GM12865 (cell line): ENCODE measurements at regions not wholly inside any gene's neighbourhood (a gene's known extent, or its start where the extent isn't known, plus 50 kb on each side); places are given as distances from the start of the nearest gene placed in this dataset.
"Not testable (repeated sequence)": the region's sequence is repeated elsewhere in the genome, so short reads cannot be mapped to it uniquely, and the experiment has no call there.

Experiments
- DNase-seq: peaks from one replicate; pipeline ENCODE4 v3.0.0; 2010; ENCODE audit warnings: low read depth
- H3K4me3 ChIP-seq: 2 replicates; pipeline ENCODE4 v1.5.1; 2011; ENCODE audit warnings: mild to moderate bottlenecking, low read depth, low read length, control low read depth
- TF ChIP-seq, protein P1 (sequence below): IDR thresholded peaks from 2 replicates; pipeline ENCODE4 v1.5.1; 2011; ENCODE audit warnings: low read length, control low read depth, low read depth, inconsistent platforms; ENCODE audit not compliant: insufficient read depth; ENCODE audit errors: missing control alignments

DNA sequence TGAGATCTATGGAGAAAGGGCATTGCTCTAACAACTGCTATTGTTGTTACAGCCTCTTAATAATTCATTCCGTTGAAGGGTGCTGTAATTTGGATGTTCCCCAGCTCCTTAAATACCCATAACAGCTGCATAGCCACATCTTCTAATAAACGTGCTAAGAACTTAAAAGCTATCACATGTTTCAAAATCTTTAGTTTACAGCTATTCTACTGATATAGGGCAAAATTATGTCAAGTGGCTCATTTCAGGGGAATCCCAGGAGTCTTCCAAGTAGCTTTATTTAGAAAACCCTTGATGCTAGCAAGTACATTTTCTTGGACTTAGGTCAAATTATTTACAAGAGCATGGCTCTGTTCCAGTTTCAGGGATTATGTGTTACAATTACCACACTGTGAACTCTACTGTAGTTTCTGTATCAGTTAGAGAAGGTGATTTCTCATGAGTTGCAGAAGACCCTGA, 990.4 kb upstream of the ACO1 start:
- TF ChIP-seq, protein P1, sequence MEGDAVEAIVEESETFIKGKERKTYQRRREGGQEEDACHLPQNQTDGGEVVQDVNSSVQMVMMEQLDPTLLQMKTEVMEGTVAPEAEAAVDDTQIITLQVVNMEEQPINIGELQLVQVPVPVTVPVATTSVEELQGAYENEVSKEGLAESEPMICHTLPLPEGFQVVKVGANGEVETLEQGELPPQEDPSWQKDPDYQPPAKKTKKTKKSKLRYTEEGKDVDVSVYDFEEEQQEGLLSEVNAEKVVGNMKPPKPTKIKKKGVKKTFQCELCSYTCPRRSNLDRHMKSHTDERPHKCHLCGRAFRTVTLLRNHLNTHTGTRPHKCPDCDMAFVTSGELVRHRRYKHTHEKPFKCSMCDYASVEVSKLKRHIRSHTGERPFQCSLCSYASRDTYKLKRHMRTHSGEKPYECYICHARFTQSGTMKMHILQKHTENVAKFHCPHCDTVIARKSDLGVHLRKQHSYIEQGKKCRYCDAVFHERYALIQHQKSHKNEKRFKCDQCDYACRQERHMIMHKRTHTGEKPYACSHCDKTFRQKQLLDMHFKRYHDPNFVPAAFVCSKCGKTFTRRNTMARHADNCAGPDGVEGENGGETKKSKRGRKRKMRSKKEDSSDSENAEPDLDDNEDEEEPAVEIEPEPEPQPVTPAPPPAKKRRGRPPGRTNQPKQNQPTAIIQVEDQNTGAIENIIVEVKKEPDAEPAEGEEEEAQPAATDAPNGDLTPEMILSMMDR: no peak
- DNase-seq: peak; percentile 36
- H3K4me3 ChIP-seq: no peak overlapping the region

DNA sequence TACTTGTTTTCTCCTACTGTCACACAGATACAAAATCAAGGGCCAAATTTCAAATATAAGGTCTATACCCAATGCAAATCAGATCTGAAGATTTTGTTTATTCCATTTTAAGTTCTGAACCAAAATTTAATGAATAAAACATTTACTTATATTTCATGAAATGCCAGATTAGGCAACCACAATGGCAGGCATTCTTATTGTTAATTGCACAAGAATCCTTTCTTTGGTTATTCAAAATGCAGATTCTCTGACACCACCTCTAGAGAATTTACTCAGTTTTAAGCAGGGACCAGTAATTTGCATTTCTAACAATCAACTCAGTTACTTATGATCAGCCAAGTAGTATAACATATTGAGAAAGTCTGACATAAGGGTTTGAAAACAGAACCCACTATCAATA, 972.4 kb upstream of the ACO1 start:
- no peak overlapping the region for H3K4me3 ChIP-seq
- no peak for DNase-seq
- TF ChIP-seq, protein P1: no peak

DNA sequence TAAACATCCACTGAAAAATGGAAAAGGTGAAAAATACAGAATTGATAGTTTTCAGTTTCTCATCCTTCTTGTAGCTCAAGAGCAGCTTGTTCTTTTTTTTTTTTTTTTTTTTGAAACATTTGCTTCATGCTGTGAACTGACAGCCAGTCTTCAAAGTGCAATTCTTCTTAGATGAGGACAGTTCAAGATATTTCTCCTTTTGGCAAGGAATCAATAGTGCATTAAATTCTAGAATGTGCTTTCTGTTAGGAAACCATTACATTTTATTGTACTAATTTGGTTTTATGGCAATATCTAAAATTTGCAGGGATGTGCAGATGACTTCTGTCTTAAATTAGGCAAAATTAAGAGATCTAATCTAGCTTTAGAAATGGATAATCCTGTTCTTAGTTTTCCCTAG, 969.3 kb upstream of the ACO1 start:
- no peak overlapping the region for H3K4me3 ChIP-seq
- TF ChIP-seq, protein P1: no peak
- DNase-seq: no peak

DNA sequence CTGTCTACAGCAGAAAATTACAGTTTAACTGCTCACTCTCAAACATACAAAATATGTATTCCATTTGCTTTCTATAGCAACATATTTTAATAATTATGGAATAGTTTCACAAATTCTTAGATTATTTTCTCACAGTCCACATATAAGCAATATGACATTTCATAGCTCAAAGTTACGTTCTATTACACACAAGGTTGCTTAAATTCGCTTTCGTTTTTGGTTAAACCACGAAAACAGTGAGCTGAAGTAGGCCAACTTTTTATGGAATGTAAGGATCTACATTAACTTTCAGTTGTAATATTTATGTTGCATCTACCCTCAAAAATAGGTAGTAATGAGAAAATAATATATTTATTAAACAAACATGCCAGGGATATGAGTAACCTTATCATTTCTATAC, 966.0 kb upstream of the ACO1 start:
- TF ChIP-seq, protein P1: no peak
- peak overlapping the region; percentile 46 for H3K4me3 ChIP-seq
- peak; percentile 7 for DNase-seq

DNA sequence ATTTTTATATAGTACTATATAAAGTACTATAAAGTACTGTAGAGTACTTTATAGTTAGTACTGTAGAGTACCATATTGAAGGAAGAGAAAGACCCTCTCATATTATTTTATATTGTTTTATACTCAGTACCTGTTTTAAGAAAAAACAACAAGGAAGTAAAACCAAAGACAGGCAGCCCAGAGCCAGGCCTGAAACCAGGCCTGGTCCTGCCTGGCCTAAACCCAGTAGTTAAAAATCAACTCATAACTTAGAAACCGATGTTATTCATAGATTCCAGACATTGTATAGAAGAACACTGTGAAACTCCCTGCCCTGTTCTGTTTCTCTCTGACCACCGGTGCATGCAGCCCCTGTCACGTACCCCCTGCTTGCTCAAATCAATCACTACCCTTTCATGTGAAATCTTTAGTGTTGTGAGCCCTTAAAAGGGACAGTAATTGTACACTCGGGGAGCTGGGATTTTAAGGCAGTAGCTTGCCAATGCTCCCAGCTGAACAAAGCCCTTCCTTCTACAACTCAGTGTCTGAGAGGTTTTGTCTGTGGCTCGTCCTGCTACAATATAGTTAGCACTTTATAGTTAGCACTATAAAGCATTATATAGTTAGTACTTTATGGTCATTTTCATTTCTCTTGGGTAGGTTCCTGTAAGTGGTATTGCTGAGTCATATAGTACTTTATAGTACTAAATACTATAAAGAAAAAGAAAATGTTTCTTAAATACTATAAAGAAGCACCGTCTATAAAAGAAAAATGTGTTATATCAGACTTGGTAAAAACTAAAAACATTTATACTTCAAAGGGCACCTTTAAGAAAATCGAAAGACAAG, 940.6 kb upstream of the ACO1 start:
- DNase-seq: peak; percentile 16
- not testable (repeated sequence) for H3K4me3 ChIP-seq

DNA sequence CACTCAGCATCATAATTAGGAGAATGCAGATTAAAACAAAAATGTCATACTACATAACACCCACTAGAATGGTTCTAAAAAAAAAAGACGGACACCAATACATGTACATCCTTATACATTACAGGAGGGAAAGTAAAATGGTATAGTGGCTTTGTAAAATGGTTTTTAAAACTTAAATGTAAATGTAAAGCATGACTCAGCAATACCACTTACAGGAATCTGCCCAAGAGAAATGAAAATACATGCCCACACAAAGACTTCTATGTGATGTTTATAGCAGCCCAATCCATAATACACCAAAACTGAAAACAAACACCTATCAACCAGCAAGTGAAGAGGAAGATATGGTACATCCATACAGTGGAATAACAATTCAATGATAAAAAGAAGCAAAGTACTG, 939.1 kb upstream of the ACO1 start:
- no peak overlapping the region for H3K4me3 ChIP-seq
- TF ChIP-seq, protein P1: no peak
- DNase-seq: no peak

DNA sequence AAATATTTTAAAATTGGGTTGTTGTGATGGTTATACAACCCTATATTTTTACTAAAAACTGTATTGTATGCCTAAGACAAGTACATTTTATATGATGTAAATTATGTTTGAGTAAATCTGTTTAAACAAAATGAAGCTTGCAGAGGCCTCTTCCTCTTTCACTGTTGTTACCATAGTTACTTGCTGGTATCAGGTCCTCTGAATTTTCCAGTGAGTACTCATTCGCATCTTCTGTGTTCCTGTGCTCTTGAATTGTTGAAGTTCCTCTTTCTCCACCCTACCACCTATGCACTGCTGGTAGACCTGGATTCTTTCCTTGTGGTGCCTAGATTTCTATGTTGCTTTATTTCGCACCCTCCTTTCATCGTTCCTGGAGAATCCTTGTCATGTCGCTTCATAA, 938.5 kb upstream of the ACO1 start:
- TF ChIP-seq, protein P1: no peak
- DNase-seq: peak; percentile 35
- H3K4me3 ChIP-seq: no peak overlapping the region
